Heart left ventricle (tissue), 16 donors: ENCODE measurements at regions not wholly inside any gene's neighbourhood (a gene's known extent, or its start where the extent isn't known, plus 50 kb on each side); places are given as distances from the start of the nearest gene placed in this dataset.

Experiments
- ATAC-seq, 4 donors: fragments of 200-7000 bp; cut with Tn5 transposase; one replicate each; pipeline ENCODE4 v1.9.1; 2020 to 2022; ENCODE audit warnings: moderate library complexity in 4 of 4, mild to moderate bottlenecking in 3 of 4, moderate number of reproducible peaks in 1 of 4
- DNase-seq, 5 donors: peaks; one replicate each; pipeline ENCODE4 v3.0.0-alpha.2; 2020
- H3K27ac ChIP-seq, 12 donors: fragments of 200-600 bp; sonication (generic) in 4 of 12; one replicate each; pipeline versions ENCODE4 v1.5.0 to v1.8.0; 2016 to 2022; ENCODE audit warnings: mild to moderate bottlenecking in 2 of 12
- H3K27me3 ChIP-seq, 9 donors: fragments of 200-600 bp; sonication (generic) in 2 of 9; one replicate each; pipeline versions ENCODE4 v1.5.1 to v1.8.0; 2016 to 2022; ENCODE audit warnings: mild to moderate bottlenecking in 3 of 9
- H3K36me3 ChIP-seq, 9 donors: fragments of 200-600 bp; sonication (generic) in 2 of 9; one replicate each; pipeline versions ENCODE4 v1.5.0 to v1.8.0; 2018 to 2022; ENCODE audit warnings: mild to moderate bottlenecking in 2 of 9
- H3K4me1 ChIP-seq, 12 donors: fragments of 200-600 bp; sonication (generic) in 4 of 12; one replicate each; pipeline versions ENCODE4 v1.5.0 to v1.8.0; 2016 to 2022; ENCODE audit warnings: mild to moderate bottlenecking in 3 of 12
- H3K4me3 ChIP-seq, 12 donors: fragments of 200-600 bp; sonication (generic) in 4 of 12; one replicate each; pipeline versions ENCODE4 v1.5.0 to v1.8.0; 2017 to 2022; ENCODE audit warnings: mild to moderate bottlenecking in 9 of 12, moderate library complexity in 4 of 12
- H3K9me3 ChIP-seq, 12 donors: fragments of 200-600 bp; sonication (generic) in 4 of 12; one replicate each; pipeline versions ENCODE4 v1.5.0 to v1.8.0; 2016 to 2022; ENCODE audit warnings: mild to moderate bottlenecking in 1 of 12
- POLR2A ChIP-seq, 2 donors: fragments of 450-650 bp; IDR thresholded peaks; one replicate each; pipeline ENCODE4 v1.6.1; 2017; ENCODE audit warnings: antibody characterized with exemption in 2 of 2, mild to moderate bottlenecking in 2 of 2, moderate library complexity in 2 of 2
- WGBS, 4 donors: extraction: QIAGEN DNeasy Blood & Tissue Kit in 2 of 4; methylation state at CpG; one replicate each; pipeline versions ENCODE4 v1.1.5 to v1.1.7; 2013 to 2018; 5-methylcytosine and 5-hydroxymethylcytosine counted together
- intact Hi-C, 10 donors: fragments of 100-400 bp; cut with DNase I; formaldehyde crosslinking; loops; one replicate each; pipeline versions ENCODE4 v1.11.1 to v1.14.2; 2022
- TF ChIP-seq, protein P1 (sequence below), 12 donors: fragments of 200-600 bp; sonication (generic) in 4 of 12; IDR thresholded peaks; one replicate each; pipeline versions ENCODE4 v1.5.0 to v1.8.0; 2018 to 2022; ENCODE audit warnings: antibody characterized with exemption in 12 of 12, mild to moderate bottlenecking in 5 of 12
- donor health status: ischemic (EF 13 %, LVEDD 7.1; RV severe dilation, severe dysfunction).
- donor health status: healthy with polysubstance abuse.
- donor health status: DM: no; HTN: yes; CAD: no.
- donor health status: DM: no; HTN: no; CAD: no.
- donor health status: ischemic (EF 25% LVEDD 6.9; RV normal size, moderate dysfunction).
- donor health status: ischemic (EF 25% LVEDD 5.7; RV mildly dilated, moderate dysfunction).
- donor health status: healthy.
- donor health status: DM: yes; HTN: yes; CAD: no.
- donor health status: ischemic (EF 35%, LVEDD 5.7; RV mildly dilated, moderate dysfunction).
- donor health status: nonischemic (EF 11% LVEDD 7.7; RV severe dilation, severe dysfunction).
- donor health status: DM: yes; HTN: yes; CAD: no.
- donor health status: PGD.
- donor health status: ischemic (EF 29% LVEDD 5.4; RV normal size, mild dysfunction).
- donor health status: nonischemic (EF 23%, LVEDD 6.1; RV moderate dilation, normal function).

DNA sequence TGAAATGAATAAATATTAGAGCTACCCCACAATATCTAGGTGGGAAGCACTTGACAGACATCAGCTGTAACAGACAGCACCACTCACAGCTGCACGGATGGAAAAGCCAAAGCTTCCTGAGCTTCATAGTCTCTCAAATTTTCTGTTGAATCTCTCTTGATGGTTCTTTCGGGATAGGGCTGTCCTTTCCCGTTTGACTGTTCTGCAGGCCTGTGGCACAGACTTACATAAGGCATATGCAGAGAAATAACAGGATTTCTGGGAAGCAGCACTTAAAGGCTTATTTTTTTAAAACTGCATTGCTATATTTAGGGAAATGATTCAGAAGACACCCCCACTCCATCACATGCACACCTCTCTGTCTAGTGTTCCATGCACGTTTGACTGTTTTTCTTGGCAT lies 77.5 kb downstream of the ZNF648 start:
- TF ChIP-seq POLR2A (IDR thresholded peaks at IDR 0.05), result no peak
- TF ChIP-seq, protein P1, sequence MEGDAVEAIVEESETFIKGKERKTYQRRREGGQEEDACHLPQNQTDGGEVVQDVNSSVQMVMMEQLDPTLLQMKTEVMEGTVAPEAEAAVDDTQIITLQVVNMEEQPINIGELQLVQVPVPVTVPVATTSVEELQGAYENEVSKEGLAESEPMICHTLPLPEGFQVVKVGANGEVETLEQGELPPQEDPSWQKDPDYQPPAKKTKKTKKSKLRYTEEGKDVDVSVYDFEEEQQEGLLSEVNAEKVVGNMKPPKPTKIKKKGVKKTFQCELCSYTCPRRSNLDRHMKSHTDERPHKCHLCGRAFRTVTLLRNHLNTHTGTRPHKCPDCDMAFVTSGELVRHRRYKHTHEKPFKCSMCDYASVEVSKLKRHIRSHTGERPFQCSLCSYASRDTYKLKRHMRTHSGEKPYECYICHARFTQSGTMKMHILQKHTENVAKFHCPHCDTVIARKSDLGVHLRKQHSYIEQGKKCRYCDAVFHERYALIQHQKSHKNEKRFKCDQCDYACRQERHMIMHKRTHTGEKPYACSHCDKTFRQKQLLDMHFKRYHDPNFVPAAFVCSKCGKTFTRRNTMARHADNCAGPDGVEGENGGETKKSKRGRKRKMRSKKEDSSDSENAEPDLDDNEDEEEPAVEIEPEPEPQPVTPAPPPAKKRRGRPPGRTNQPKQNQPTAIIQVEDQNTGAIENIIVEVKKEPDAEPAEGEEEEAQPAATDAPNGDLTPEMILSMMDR (IDR thresholded peaks at IDR 0.05), result no peak
- Histone ChIP-seq H3K36me3 (no peaks in the 10 kb centered on the region), H3K27ac (no peak overlapping the region), H3K4me3 (no peak overlapping the region), H3K4me1 (no peaks in the 10 kb centered on the region), H3K9me3 (peaks cover 0 to 5% (median 0%) of the 10 kb centered on the region in 12 donors), H3K27me3 (peaks cover 0 to 18% (median 0%) of the 10 kb centered on the region in 9 donors)
- 60 to 72% (median 65%) methylated on average over 4 of the region's 4 CpGs for WGBS, 4 donors
- intact Hi-C loops, result no loop called here
- no peak for ATAC-seq
- DNase-seq, result no peak

DNA sequence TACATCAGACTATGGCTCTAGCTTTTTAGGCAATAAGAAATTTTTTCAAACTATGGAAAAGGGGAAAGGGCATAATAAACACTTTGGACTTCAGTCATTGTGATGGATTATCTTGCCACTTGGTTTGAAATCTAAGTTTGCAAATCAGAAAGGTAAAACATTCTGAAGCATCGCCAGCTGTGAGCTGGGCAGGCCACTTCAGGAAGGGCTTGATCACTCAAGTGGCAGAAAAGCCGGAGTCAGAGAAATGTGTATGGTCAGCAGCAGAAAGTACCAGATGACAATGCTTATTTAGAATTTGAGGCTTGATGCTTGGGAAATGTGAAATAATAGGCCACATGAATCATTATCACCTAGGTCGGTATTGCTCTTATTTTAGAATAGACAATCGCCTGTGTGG lies 79.7 kb downstream of the ZNF648 start:
- DNase-seq (no peak), ATAC-seq (no peak)
- Histone ChIP-seq H3K4me3 (no peak overlapping the region), H3K9me3 (peaks cover 0 to 16% (median 0%) of the 10 kb centered on the region in 12 donors), H3K27me3 (peaks cover 0 to 18% (median 0%) of the 10 kb centered on the region in 9 donors), H3K27ac (no peak overlapping the region), H3K36me3 (no peaks in the 10 kb centered on the region), H3K4me1 (no peaks in the 10 kb centered on the region)
- WGBS, 4 donors, result 86 to 90% (median 88%) methylated on average over 4 of the region's 4 CpGs
- TF ChIP-seq, protein P1 (IDR thresholded peaks at IDR 0.05), result no peak
- no peak for TF ChIP-seq POLR2A (IDR thresholded peaks at IDR 0.05)
- intact Hi-C loops, result no loop called here

DNA sequence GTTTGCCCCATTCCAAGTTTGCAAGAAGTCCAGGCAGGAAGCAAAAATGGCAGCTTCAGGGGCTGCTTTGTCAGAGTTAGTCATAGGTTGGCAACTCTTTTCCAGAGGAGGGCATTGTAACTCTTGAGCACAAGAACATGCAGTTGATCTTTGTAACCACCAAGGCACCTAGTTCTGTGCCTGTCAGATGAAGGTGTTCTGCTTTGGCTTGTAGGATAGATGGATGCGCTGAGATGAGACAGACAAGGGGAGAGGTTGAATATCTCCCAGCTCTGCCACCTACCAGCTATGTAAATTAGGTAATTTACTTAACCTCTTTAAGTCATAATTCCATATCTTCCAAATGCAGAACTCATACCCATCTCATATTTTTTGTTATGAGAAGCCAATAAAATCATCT lies 89.3 kb downstream of the ZNF648 start:
- TF ChIP-seq, protein P1 (IDR thresholded peaks at IDR 0.05), result no peak
- TF ChIP-seq POLR2A (IDR thresholded peaks at IDR 0.05), result no peak
- Histone ChIP-seq H3K9me3 (peaks cover 0 to 14% (median 0%) of the 10 kb centered on the region in 12 donors), H3K27me3 (no peaks in the 10 kb centered on the region), H3K36me3 (no peaks in the 10 kb centered on the region), H3K27ac (no peak overlapping the region), H3K4me1 (no peaks in the 10 kb centered on the region), H3K4me3 (no peak overlapping the region)
- 93 to 97% (median 95%) methylated on average over 1 of the region's 1 CpG for WGBS, 4 donors
- intact Hi-C loops, result no loop called here
- DNase-seq (no peak), ATAC-seq (no peak)

DNA sequence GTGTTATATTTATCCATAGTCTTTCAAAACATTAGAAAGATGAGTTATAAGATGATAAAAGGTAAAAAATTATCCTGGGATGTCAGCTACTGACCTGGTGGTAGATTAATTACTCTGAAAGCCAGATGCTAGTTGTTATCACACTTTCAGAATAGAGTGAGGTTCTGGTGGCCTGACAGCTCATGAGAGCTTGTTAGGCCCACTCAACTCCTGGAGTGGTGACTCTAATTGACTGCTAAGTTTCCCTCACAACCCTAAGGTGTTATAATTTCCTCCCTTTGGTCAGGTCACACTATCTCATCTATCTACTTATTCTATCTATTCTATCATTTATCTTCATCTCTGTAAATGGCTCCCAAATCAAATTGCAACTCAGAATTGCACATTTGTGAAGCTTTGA lies 90.1 kb downstream of the ZNF648 start:
- H3K4me1 ChIP-seq, result no peaks in the 10 kb centered on the region
- no peak for DNase-seq
- no peak overlapping the region for H3K27ac ChIP-seq
- no peaks in the 10 kb centered on the region for H3K27me3 ChIP-seq
- ATAC-seq, result no peak
- intact Hi-C loops, result no loop called here
- no peaks in the 10 kb centered on the region for H3K36me3 ChIP-seq
- H3K4me3 ChIP-seq, result no peak overlapping the region
- TF ChIP-seq, protein P1 (IDR thresholded peaks at IDR 0.05), result no peak
- no peak for TF ChIP-seq POLR2A (IDR thresholded peaks at IDR 0.05)
- peaks cover 0 to 10% (median 0%) of the 10 kb centered on the region in 12 donors for H3K9me3 ChIP-seq
